GM10266 (cell line): ENCODE measurements at regions not wholly inside any gene's neighbourhood (a gene's known extent, or its start where the extent isn't known, plus 50 kb on each side); places are given as distances from the start of the nearest gene placed in this dataset.

Experiments used
- DNase-seq: peaks from one replicate; pipeline ENCODE4 v3.0.0; 2012; ENCODE audit errors: extremely low spot score
- CTCF ChIP-seq: IDR thresholded peaks from 2 replicates; pipeline ENCODE4 v1.5.1; 2012; ENCODE audit warnings: mild to moderate bottlenecking, low read depth; ENCODE audit not compliant: control insufficient read depth, insufficient read depth; ENCODE audit errors: missing control alignments

DNA sequence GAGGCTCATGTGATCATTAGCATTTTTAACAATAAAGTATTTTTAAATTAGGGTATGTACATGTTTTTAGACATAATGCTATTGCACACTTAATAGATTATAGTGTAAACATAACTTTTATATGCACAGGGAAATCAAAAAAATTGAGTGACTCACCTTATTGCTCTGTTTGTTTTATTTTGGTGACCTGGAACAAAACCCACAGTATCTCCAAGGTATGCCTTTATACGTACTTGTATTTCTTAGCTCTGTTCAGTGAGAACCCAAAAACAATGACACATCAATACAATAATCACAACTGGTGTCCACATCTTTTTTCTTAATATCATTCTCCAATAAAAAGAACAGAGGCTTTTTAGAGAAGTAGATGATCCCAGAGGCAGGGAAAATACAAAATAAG, 112.2 kb downstream of the CYB561 start:
- no peak for TF ChIP-seq CTCF

GRCh38 chr17:63335831-63336230, 110.3 kb downstream of the CYB561 start:
- no peak for TF ChIP-seq CTCF
- no peak for DNase-seq

More for the DNA sequence above, 112.2 kb downstream of the CYB561 start:
- DNase-seq, result no peak

DNA sequence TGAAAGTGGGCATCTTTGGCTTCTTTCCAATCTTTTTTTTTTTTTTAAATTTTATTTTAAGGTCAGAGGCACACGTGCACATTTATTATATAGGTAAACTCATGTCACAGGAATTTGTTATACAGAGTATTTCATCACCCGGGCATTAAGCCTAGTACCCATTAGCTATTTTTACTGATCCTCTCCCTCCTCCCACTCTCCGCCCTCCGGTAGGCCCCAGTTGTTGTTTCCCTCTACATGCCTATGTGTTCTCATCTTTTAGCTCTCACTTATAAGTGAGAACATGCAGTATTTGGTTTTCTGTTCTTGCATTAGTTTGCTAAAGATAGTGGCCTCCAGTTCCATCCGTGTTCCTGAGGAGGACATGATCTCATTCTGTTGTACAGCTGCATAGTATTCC, 108.5 kb downstream of the CYB561 start:
- DNase-seq, result no peak
- no peak for TF ChIP-seq CTCF

DNA sequence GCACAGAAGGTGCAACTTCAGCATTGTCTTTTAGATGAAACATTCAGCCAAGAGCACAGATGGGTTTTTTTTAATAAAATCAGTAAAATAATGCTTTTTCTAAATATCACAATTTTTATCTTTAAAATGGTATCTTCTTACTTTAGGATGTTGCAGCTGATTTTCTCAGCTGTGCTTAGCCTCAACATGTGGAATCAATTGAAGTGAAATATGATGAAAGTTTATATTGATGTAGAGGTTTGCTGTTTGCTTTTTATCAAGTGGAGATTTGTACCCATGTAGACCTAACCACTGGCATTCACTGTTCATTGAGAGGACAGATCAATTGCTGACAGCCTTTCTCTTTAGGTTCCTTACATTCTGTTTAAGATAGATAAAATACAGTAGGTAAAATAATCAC, 107.8 kb downstream of the CYB561 start:
- DNase-seq, result no peak

GRCh38 chr17:63341276-63341675, 104.8 kb downstream of the CYB561 start:
- no peak for TF ChIP-seq CTCF
- DNase-seq, result no peak

More for the DNA sequence above, 107.8 kb downstream of the CYB561 start:
- no peak for TF ChIP-seq CTCF

GRCh38 chr17:63344383-63344782, 101.7 kb downstream of the CYB561 start:
- TF ChIP-seq CTCF, result no peak

GRCh38 chr17:63345611-63346010, 100.5 kb downstream of the CYB561 start:
- TF ChIP-seq CTCF, result no peak
- DNase-seq, result no peak

More at GRCh38 chr17:63344383-63344782, 101.7 kb downstream of the CYB561 start:
- DNase-seq, result no peak

- TF ChIP-seq CTCF, result no peak
- no peak for DNase-seq
Measured at GRCh38 chr17:63347475-63347874, 98.6 kb downstream of the CYB561 start.
